Spinal cord (tissue), 9 donors: ENCODE measurements at regions not wholly inside any gene's neighbourhood (a gene's known extent, or its start where the extent isn't known, plus 50 kb on each side); places are given as distances from the start of the nearest gene placed in this dataset.
A peak's percentile ranks its signal among the peaks of the same experiment; 100 is the strongest.

ENCODE experiments used
- DNase-seq, 6 donors: peaks; one replicate each; pipeline versions ENCODE4 v3.0.0 to v3.0.0-alpha.2; 2013 to 2015; ENCODE audit warnings: low spot score in 6 of 6, low read depth in 4 of 6
- H3K27ac ChIP-seq: one replicate; pipeline ENCODE4 v1.5.1; 2013; ENCODE audit warnings: low read depth, low read length, control low read depth
- H3K27me3 ChIP-seq: one replicate; pipeline ENCODE4 v1.6.1; 2013; ENCODE audit warnings: low read length; ENCODE audit not compliant: control insufficient read depth, insufficient read depth
- H3K36me3 ChIP-seq: one replicate; pipeline ENCODE4 v1.6.1; 2013; ENCODE audit warnings: low read length; ENCODE audit not compliant: control insufficient read depth, insufficient read depth
- H3K4me1 ChIP-seq: one replicate; pipeline ENCODE4 v1.6.1; 2013; ENCODE audit warnings: low read length; ENCODE audit not compliant: control insufficient read depth, insufficient read depth
- H3K4me3 ChIP-seq: one replicate; pipeline ENCODE4 v1.5.1; 2013; ENCODE audit warnings: low read depth, low read length, control low read depth
- H3K9me3 ChIP-seq: one replicate; pipeline ENCODE4 v1.6.1; 2013; ENCODE audit warnings: low read length; ENCODE audit not compliant: control insufficient read depth, insufficient read depth
- WGBS: methylation state at CpG from one replicate; pipeline ENCODE4 v1.1.5; 2013; ENCODE audit warnings: missing lambda C conversion rate; ENCODE audit not compliant: insufficient coverage; 5-methylcytosine and 5-hydroxymethylcytosine counted together
- donor health status: healthy.

GRCh38 chr15:39317225-39317624 is 263.7 kb upstream of the THBS1 start:
- Histone ChIP-seq H3K9me3 (no peaks in the 10 kb centered on the region), H3K4me3 (no peak overlapping the region), H3K4me1 (no peaks in the 10 kb centered on the region), H3K27ac (no peak overlapping the region), H3K36me3 (no peaks in the 10 kb centered on the region), H3K27me3 (no peaks in the 10 kb centered on the region)
- WGBS: 78% methylated on average over 1 of the region's 1 CpG
- no peak for DNase-seq

GRCh38 chr15:39318231-39318630 is 262.6 kb upstream of the THBS1 start:
- Histone ChIP-seq H3K4me3 (no peak overlapping the region), H3K27me3 (no peaks in the 10 kb centered on the region), H3K9me3 (no peaks in the 10 kb centered on the region), H3K4me1 (no peaks in the 10 kb centered on the region), H3K36me3 (no peaks in the 10 kb centered on the region), H3K27ac (no peak overlapping the region)
- no peak for DNase-seq
- no CpG with 5 or more reads among the region's 2 CpGs for WGBS

- Histone ChIP-seq H3K4me3 (no peak overlapping the region), H3K4me1 (no peaks in the 10 kb centered on the region), H3K36me3 (no peaks in the 10 kb centered on the region), H3K9me3 (no peaks in the 10 kb centered on the region), H3K27me3 (no peaks in the 10 kb centered on the region), H3K27ac (no peak overlapping the region)
- DNase-seq: no peak
These were observed 260.5 kb upstream of the THBS1 start for GRCh38 chr15:39320355-39320754.

GRCh38 chr15:39320886-39321285 is 260.0 kb upstream of the THBS1 start:
- Histone ChIP-seq H3K4me3 (no peak overlapping the region), H3K27ac (no peak overlapping the region), H3K36me3 (no peaks in the 10 kb centered on the region), H3K27me3 (no peaks in the 10 kb centered on the region), H3K4me1 (no peaks in the 10 kb centered on the region), H3K9me3 (no peaks in the 10 kb centered on the region)
- 100% methylated on average over 1 of the region's 1 CpG for WGBS
- DNase-seq: no peak

- no peaks in the 10 kb centered on the region for H3K9me3 ChIP-seq
- DNase-seq: no peak
- H3K27me3 ChIP-seq: no peaks in the 10 kb centered on the region
- H3K4me1 ChIP-seq: no peaks in the 10 kb centered on the region
- 100% methylated on average over 1 of the region's 2 CpGs for WGBS
- no peak overlapping the region for H3K4me3 ChIP-seq
- no peaks in the 10 kb centered on the region for H3K36me3 ChIP-seq
- H3K27ac ChIP-seq: no peak overlapping the region
These were observed 258.9 kb upstream of the THBS1 start for GRCh38 chr15:39321977-39322376.

- Histone ChIP-seq H3K4me1 (no peaks in the 10 kb centered on the region), H3K9me3 (no peaks in the 10 kb centered on the region), H3K4me3 (no peak overlapping the region), H3K36me3 (no peaks in the 10 kb centered on the region), H3K27me3 (no peaks in the 10 kb centered on the region), H3K27ac (no peak overlapping the region)
- no peak for DNase-seq
These were observed 257.7 kb upstream of the THBS1 start for GRCh38 chr15:39323157-39323556.

- DNase-seq: no peak
- WGBS: no CpG with 5 or more reads among the region's 3 CpGs
- Histone ChIP-seq H3K27ac (no peak overlapping the region), H3K36me3 (no peaks in the 10 kb centered on the region), H3K9me3 (no peaks in the 10 kb centered on the region), H3K4me3 (no peak overlapping the region), H3K4me1 (no peaks in the 10 kb centered on the region), H3K27me3 (no peaks in the 10 kb centered on the region)
These were observed 257.2 kb upstream of the THBS1 start for GRCh38 chr15:39323706-39324105.

GRCh38 chr15:39326306-39326975 is 254.4 kb upstream of the THBS1 start:
- no peaks in the 10 kb centered on the region for H3K4me1 ChIP-seq
- no peak overlapping the region for H3K4me3 ChIP-seq
- H3K27ac ChIP-seq: no peak overlapping the region
- 44% methylated on average over 3 of the region's 5 CpGs for WGBS
- no peaks in the 10 kb centered on the region for H3K36me3 ChIP-seq
- peak in 1 of 6 donors; percentile 53 for DNase-seq
- H3K9me3 ChIP-seq: no peaks in the 10 kb centered on the region
- H3K27me3 ChIP-seq: no peaks in the 10 kb centered on the region

- Histone ChIP-seq H3K27me3 (no peaks in the 10 kb centered on the region), H3K36me3 (no peaks in the 10 kb centered on the region), H3K9me3 (no peaks in the 10 kb centered on the region), H3K4me3 (no peak overlapping the region), H3K4me1 (no peaks in the 10 kb centered on the region), H3K27ac (no peak overlapping the region)
- peak in 1 of 6 donors; percentile 8 for DNase-seq
- 90% methylated on average over 6 of the region's 6 CpGs for WGBS
These were observed 253.7 kb upstream of the THBS1 start for GRCh38 chr15:39327005-39327730.

GRCh38 chr15:39330061-39330460 is 250.8 kb upstream of the THBS1 start:
- Histone ChIP-seq H3K27ac (no peak overlapping the region), H3K36me3 (no peaks in the 10 kb centered on the region), H3K9me3 (no peaks in the 10 kb centered on the region), H3K27me3 (no peaks in the 10 kb centered on the region), H3K4me3 (no peak overlapping the region), H3K4me1 (peaks cover 3% of the 10 kb centered on the region)
- WGBS: 83% methylated on average over 2 of the region's 6 CpGs
- peak in 1 of 6 donors; percentile 36 for DNase-seq
